Spleen (tissue), 7 donors: ENCODE measurements at regions not wholly inside any gene's neighbourhood (a gene's known extent, or its start where the extent isn't known, plus 50 kb on each side); places are given as distances from the start of the nearest gene placed in this dataset.

ENCODE experiments used
- POLR2A ChIP-seq, 3 donors: fragments of 450-650 bp; IDR thresholded peaks; one replicate each; pipeline ENCODE4 v1.5.1; 2017; ENCODE audit warnings: antibody characterized with exemption in 3 of 3, mild to moderate bottlenecking in 1 of 3
- TF ChIP-seq, protein P1 (sequence below), 11 experiments: fragments of 200-600 bp in 7 of 11; fragments of 450-650 bp in 4 of 11; sonication (generic) in 4 of 11; IDR thresholded peaks in 8 of 11; conservative IDR thresholded peaks in 3 of 11; 1 replicate in 7 of 11; 2 replicates in 4 of 11; pipeline versions ENCODE4 v1.4.0 to v1.8.0; 2016 to 2021; ENCODE audit warnings: antibody characterized with exemption in 11 of 11, inconsistent platforms in 4 of 11, mild to moderate bottlenecking in 1 of 11
- donor health status: DM: no; HTN: no; CAD: no; lungs with moderate emphysema.
- donor health status: DM: no; HTN: no; CAD: no.
- donor health status: DM: no; HTN: no; CAD: no.

DNA sequence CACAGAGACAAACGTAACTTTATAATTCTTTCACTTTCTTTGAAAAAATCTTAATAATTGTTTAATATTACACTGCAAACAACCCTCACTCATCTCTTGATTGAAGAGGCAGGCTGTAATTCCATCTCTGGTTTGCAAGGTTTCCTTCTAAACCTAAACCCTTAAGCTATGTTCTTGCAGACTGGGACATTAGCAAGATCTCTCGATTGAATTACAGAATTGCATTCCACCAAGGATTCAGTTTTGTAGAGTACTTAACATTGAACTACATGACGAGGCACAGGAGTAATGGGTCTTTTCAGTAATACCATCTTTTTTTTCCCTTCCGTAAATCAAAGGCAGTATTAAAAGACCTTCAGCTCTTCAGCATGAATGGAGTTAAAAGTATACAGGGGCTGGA lies 111.6 kb upstream of the EEF1E1 start:
- TF ChIP-seq, protein P1, sequence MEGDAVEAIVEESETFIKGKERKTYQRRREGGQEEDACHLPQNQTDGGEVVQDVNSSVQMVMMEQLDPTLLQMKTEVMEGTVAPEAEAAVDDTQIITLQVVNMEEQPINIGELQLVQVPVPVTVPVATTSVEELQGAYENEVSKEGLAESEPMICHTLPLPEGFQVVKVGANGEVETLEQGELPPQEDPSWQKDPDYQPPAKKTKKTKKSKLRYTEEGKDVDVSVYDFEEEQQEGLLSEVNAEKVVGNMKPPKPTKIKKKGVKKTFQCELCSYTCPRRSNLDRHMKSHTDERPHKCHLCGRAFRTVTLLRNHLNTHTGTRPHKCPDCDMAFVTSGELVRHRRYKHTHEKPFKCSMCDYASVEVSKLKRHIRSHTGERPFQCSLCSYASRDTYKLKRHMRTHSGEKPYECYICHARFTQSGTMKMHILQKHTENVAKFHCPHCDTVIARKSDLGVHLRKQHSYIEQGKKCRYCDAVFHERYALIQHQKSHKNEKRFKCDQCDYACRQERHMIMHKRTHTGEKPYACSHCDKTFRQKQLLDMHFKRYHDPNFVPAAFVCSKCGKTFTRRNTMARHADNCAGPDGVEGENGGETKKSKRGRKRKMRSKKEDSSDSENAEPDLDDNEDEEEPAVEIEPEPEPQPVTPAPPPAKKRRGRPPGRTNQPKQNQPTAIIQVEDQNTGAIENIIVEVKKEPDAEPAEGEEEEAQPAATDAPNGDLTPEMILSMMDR (IDR thresholded peaks at IDR 0.05 in 8 of 11, conservative IDR thresholded peaks at IDR 0.05 in 3 of 11) = no peak
- no peak for TF ChIP-seq POLR2A (IDR thresholded peaks at IDR 0.05)
